WTC11 (cell line): ENCODE measurements at regions not wholly inside any gene's neighbourhood (a gene's known extent, or its start where the extent isn't known, plus 50 kb on each side); places are given as distances from the start of the nearest gene placed in this dataset.

Experiments
- ATAC-seq: fragments of 200-7000 bp; cut with Tn5 transposase; 2 replicates; pipeline ENCODE4 v1.10.0; 2021; ENCODE audit warnings: mild to moderate bottlenecking, moderate library complexity
- CTCF ChIA-PET: fragments of 300-600 bp; sonication (Branson Sonifier 250); formaldehyde crosslinking; loops from one replicate; lab custom pipeline; 2021; ENCODE audit warnings: antibody characterized with exemption; lab: Charles Lee
- POLR2A ChIA-PET: fragments of 350-600 bp; sonication (Branson Sonifier 250); formaldehyde crosslinking; loops from one replicate; lab custom pipeline; 2021; ENCODE audit warnings: antibody characterized with exemption; lab: Charles Lee
- DNase-seq: peaks from one replicate; pipeline ENCODE4 v3.0.0; 2021; ENCODE audit warnings: low spot score
- H3K27ac Mint-ChIP-seq: 2 replicates; pipeline ENCODE4 v1.8.0; 2021; ENCODE audit warnings: mixed read lengths
- H3K27me3 Mint-ChIP-seq: 2 replicates; pipeline ENCODE4 v1.8.0; 2021; ENCODE audit warnings: low read depth, mild to moderate bottlenecking, moderate library complexity, mixed read lengths
- H3K36me3 Mint-ChIP-seq: 2 replicates; pipeline ENCODE4 v1.8.0; 2021; ENCODE audit warnings: mixed read lengths
- H3K4me1 Mint-ChIP-seq: 2 replicates; pipeline ENCODE4 v1.8.0; 2022; ENCODE audit warnings: mixed read lengths
- H3K4me3 Mint-ChIP-seq: 2 replicates; pipeline ENCODE4 v1.8.0; 2021; ENCODE audit warnings: mild to moderate bottlenecking, moderate library complexity, mixed read lengths
- H3K9me3 Mint-ChIP-seq: 2 replicates; pipeline ENCODE4 v1.8.0; 2021; ENCODE audit warnings: mixed read lengths
- CREB1 ChIP-seq: sonication (generic); formaldehyde crosslinking; IDR thresholded peaks from 2 replicates; pipeline ENCODE4 v1.8.0; 2023; ENCODE audit warnings: mild to moderate bottlenecking, missing genetic modification reagents
- GABPB1 ChIP-seq: sonication (generic); formaldehyde crosslinking; IDR thresholded peaks from 2 replicates; pipeline ENCODE4 v1.8.1; 2023; ENCODE audit warnings: mild to moderate bottlenecking, missing genetic modification reagents
- ZBTB21 ChIP-seq: sonication (generic); formaldehyde crosslinking; IDR thresholded peaks from 2 replicates; pipeline ENCODE4 v1.8.1; 2023; ENCODE audit warnings: mild to moderate bottlenecking, missing genetic modification reagents, borderline replicate concordance
- ZNF317 ChIP-seq: sonication (generic); formaldehyde crosslinking; IDR thresholded peaks from 2 replicates; pipeline ENCODE4 v1.8.1; 2023; ENCODE audit warnings: low read depth, mild to moderate bottlenecking, moderate library complexity, missing genetic modification reagents, borderline replicate concordance
- ZNF671 ChIP-seq: fragments of 250-450 bp; sonication (Bioruptor Pico); IDR thresholded peaks from 2 replicates; pipeline ENCODE4 v1.8.0; 2021; ENCODE audit warnings: mild to moderate bottlenecking
- TF ChIP-seq, protein P1 (sequence below): sonication (generic); formaldehyde crosslinking; IDR thresholded peaks from 2 replicates; pipeline ENCODE4 v1.8.0; 2022; ENCODE audit warnings: missing genetic modification reagents
- TF ChIP-seq, protein P2 (sequence below): sonication (generic); formaldehyde crosslinking; IDR thresholded peaks from 2 replicates; pipeline ENCODE4 v1.8.0; 2022; ENCODE audit warnings: mild to moderate bottlenecking, missing genetic modification reagents
- TF ChIP-seq, protein P3 (sequence below): sonication (generic); formaldehyde crosslinking; IDR thresholded peaks from 2 replicates; pipeline ENCODE4 v1.8.1; 2022; ENCODE audit warnings: low read depth, mild to moderate bottlenecking, moderate library complexity, missing genetic modification reagents, borderline replicate concordance
- TF ChIP-seq, protein P4 (sequence below): sonication (generic); formaldehyde crosslinking; IDR thresholded peaks from 2 replicates; pipeline ENCODE4 v1.8.0; 2022; ENCODE audit warnings: mild to moderate bottlenecking, missing genetic modification reagents
- TF ChIP-seq, protein P5 (sequence below): sonication (generic); formaldehyde crosslinking; IDR thresholded peaks from 2 replicates; pipeline ENCODE4 v1.8.1; 2023; ENCODE audit warnings: mild to moderate bottlenecking, missing genetic modification reagents, borderline replicate concordance
- TF ChIP-seq, protein P6 (sequence below): fragments of 250-450 bp; sonication (Bioruptor Pico); IDR thresholded peaks from 2 replicates; pipeline ENCODE4 v1.8.0; 2021; ENCODE audit warnings: mild to moderate bottlenecking
- TF ChIP-seq, protein P7 (sequence below): fragments of 250-450 bp; sonication (Bioruptor Pico); IDR thresholded peaks from 2 replicates; pipeline ENCODE4 v1.9.0; 2021; ENCODE audit warnings: mild to moderate bottlenecking
- TF ChIP-seq, protein P8 (sequence below): sonication (generic); formaldehyde crosslinking; IDR thresholded peaks from 2 replicates; pipeline ENCODE4 v1.8.0; 2023; ENCODE audit warnings: missing genetic modification reagents, mild to moderate bottlenecking, borderline replicate concordance

DNA sequence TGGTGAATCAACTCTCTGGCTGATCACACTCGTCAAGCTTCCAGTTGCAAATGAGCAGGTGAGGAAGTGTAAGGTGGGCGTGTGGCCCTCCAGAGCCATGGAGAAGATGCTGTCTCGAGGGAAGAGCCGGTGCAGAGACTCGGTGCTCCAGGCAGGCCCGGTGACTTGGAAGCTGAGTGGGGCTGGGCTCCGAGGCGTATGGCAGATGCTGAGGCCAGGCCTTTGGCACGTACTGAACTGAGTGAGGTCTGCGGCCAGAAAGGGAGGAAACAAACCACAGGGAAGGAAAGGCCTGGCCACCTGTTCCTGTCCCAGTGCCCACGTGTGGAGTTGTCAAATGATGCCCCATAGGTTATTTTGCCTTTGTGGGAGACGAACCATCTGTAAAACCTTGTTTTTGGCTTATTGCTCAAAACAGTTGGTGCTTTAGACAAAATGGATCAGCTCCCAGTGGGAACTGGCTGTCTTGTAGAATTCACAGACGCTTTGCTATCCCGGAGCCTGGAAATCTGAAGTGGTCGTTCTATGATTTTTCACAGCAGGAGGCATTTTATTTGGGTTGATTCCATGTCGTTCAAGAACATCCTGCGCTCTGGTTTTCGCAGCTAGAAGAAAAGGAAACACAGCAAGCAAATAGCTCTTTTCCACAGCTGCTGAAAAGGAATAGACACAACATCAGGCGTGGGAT is 117.5 kb upstream of the TMEM18 start:
- Mint-ChIP-seq H3K9me3 (peaks cover 19% of the 10 kb centered on the region), H3K36me3 (peaks cover 7% of the 10 kb centered on the region; the same call in 1 of the 2 replicates), H3K4me3 (no peak overlapping the region), H3K27me3 (peaks cover 10% of the 10 kb centered on the region), H3K4me1 (peaks cover 13% of the 10 kb centered on the region), H3K27ac (peak overlapping the region; percentile 83; the same call in 1 of the 2 replicates)
- DNase-seq (no peak), ATAC-seq (peak; percentile 62)
- ChIA-PET CTCF (no interaction called here), POLR2A (no interaction called here)
- 0 out of 2 replicates have a peak, but pooled peaks have one; percentile 38 for TF ChIP-seq ZBTB21
- TF ChIP-seq, protein P1, sequence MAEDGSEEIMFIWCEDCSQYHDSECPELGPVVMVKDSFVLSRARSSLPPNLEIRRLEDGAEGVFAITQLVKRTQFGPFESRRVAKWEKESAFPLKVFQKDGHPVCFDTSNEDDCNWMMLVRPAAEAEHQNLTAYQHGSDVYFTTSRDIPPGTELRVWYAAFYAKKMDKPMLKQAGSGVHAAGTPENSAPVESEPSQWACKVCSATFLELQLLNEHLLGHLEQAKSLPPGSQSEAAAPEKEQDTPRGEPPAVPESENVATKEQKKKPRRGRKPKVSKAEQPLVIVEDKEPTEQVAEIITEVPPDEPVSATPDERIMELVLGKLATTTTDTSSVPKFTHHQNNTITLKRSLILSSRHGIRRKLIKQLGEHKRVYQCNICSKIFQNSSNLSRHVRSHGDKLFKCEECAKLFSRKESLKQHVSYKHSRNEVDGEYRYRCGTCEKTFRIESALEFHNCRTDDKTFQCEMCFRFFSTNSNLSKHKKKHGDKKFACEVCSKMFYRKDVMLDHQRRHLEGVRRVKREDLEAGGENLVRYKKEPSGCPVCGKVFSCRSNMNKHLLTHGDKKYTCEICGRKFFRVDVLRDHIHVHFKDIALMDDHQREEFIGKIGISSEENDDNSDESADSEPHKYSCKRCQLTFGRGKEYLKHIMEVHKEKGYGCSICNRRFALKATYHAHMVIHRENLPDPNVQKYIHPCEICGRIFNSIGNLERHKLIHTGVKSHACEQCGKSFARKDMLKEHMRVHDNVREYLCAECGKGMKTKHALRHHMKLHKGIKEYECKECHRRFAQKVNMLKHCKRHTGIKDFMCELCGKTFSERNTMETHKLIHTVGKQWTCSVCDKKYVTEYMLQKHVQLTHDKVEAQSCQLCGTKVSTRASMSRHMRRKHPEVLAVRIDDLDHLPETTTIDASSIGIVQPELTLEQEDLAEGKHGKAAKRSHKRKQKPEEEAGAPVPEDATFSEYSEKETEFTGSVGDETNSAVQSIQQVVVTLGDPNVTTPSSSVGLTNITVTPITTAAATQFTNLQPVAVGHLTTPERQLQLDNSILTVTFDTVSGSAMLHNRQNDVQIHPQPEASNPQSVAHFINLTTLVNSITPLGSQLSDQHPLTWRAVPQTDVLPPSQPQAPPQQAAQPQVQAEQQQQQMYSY, result no peak
- TF ChIP-seq, protein P2, sequence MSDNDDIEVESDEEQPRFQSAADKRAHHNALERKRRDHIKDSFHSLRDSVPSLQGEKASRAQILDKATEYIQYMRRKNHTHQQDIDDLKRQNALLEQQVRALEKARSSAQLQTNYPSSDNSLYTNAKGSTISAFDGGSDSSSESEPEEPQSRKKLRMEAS (CRISPR knock-in tag), result 0 out of 2 replicates have a peak, but pooled peaks have one; percentile 12

DNA sequence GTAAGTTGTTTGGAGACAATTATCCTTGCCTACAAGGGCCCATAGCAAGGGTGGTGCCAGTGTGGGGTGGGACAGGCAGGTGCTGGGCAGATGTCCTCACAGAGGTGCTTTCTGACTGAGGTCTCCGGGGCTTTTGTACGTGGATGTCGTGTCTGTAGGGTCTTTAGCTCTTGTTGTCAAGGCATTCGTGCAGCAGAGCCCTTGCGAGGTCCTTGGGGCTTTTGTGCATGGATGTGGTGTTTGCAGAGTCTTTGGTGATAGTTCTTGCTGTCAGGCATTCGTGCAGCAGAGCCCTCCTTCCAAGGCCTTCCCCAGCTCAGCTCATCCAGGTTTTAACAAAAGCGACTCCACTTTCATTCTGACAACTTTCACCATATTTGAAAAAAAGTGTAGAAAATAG is 116.0 kb upstream of the TMEM18 start:
- Mint-ChIP-seq H3K36me3 (peaks cover 10% of the 10 kb centered on the region), H3K4me1 (peaks cover 13% of the 10 kb centered on the region), H3K27me3 (peaks cover 15% of the 10 kb centered on the region), H3K4me3 (no peak overlapping the region), H3K9me3 (peaks cover 24% of the 10 kb centered on the region), H3K27ac (no peak overlapping the region)
- no peak for ATAC-seq
- ChIA-PET POLR2A (no interaction called here), CTCF (interaction anchor here (0.6 kb wide), 2 partner anchors 141 to 538 kb away, joined by 4 to 6 read pairs; no protein-coding TSS in a partner anchor)
- DNase-seq, result no peak
- TF ChIP-seq, protein P3, sequence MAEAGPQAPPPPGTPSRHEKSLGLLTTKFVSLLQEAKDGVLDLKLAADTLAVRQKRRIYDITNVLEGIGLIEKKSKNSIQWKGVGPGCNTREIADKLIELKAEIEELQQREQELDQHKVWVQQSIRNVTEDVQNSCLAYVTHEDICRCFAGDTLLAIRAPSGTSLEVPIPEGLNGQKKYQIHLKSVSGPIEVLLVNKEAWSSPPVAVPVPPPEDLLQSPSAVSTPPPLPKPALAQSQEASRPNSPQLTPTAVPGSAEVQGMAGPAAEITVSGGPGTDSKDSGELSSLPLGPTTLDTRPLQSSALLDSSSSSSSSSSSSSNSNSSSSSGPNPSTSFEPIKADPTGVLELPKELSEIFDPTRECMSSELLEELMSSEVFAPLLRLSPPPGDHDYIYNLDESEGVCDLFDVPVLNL, result no peak
- TF ChIP-seq, protein P4, sequence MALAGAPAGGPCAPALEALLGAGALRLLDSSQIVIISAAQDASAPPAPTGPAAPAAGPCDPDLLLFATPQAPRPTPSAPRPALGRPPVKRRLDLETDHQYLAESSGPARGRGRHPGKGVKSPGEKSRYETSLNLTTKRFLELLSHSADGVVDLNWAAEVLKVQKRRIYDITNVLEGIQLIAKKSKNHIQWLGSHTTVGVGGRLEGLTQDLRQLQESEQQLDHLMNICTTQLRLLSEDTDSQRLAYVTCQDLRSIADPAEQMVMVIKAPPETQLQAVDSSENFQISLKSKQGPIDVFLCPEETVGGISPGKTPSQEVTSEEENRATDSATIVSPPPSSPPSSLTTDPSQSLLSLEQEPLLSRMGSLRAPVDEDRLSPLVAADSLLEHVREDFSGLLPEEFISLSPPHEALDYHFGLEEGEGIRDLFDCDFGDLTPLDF (CRISPR knock-in tag), result no peak
- TF ChIP-seq GABPB1 (CRISPR knock-in tag) (no peak), ZNF671 (CRISPR knock-in tag) (no peak)
- TF ChIP-seq, protein P5, sequence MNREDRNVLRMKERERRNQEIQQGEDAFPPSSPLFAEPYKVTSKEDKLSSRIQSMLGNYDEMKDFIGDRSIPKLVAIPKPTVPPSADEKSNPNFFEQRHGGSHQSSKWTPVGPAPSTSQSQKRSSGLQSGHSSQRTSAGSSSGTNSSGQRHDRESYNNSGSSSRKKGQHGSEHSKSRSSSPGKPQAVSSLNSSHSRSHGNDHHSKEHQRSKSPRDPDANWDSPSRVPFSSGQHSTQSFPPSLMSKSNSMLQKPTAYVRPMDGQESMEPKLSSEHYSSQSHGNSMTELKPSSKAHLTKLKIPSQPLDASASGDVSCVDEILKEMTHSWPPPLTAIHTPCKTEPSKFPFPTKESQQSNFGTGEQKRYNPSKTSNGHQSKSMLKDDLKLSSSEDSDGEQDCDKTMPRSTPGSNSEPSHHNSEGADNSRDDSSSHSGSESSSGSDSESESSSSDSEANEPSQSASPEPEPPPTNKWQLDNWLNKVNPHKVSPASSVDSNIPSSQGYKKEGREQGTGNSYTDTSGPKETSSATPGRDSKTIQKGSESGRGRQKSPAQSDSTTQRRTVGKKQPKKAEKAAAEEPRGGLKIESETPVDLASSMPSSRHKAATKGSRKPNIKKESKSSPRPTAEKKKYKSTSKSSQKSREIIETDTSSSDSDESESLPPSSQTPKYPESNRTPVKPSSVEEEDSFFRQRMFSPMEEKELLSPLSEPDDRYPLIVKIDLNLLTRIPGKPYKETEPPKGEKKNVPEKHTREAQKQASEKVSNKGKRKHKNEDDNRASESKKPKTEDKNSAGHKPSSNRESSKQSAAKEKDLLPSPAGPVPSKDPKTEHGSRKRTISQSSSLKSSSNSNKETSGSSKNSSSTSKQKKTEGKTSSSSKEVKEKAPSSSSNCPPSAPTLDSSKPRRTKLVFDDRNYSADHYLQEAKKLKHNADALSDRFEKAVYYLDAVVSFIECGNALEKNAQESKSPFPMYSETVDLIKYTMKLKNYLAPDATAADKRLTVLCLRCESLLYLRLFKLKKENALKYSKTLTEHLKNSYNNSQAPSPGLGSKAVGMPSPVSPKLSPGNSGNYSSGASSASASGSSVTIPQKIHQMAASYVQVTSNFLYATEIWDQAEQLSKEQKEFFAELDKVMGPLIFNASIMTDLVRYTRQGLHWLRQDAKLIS (CRISPR knock-in tag), result no peak

DNA sequence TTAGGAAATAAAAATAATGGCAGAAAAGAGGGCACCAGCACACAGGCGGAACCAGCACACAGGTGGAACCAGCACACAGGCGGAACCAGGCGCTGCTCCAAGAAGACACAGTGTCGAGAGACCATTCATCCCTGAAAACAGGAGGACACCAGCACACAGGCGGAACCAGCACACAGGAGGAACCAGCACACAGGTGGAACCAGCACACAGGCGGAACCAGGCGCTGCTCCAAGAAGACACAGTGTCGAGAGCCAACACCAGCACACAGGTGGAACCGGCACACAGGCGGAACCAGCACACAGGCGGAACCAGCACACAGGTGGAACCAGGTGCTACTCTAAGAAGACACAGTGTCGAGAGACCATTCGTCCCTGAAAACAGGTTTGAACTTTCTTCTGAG is 115.5 kb upstream of the TMEM18 start:
- ATAC-seq (no peak), DNase-seq (no peak)
- ChIA-PET POLR2A (no interaction called here), CTCF (interaction anchor here (0.6 kb wide), 2 partner anchors 142 to 539 kb away, joined by 4 to 6 read pairs; no protein-coding TSS in a partner anchor)
- H3K27me3 Mint-ChIP-seq, result peaks cover 19% of the 10 kb centered on the region
- H3K9me3 Mint-ChIP-seq, result peaks cover 28% of the 10 kb centered on the region
- no peak overlapping the region for H3K4me3 Mint-ChIP-seq
- peaks cover 10% of the 10 kb centered on the region for H3K36me3 Mint-ChIP-seq
- H3K27ac Mint-ChIP-seq, result no peak overlapping the region
- peaks cover 9% of the 10 kb centered on the region for H3K4me1 Mint-ChIP-seq
- no peak for TF ChIP-seq ZNF317
- TF ChIP-seq, protein P6, sequence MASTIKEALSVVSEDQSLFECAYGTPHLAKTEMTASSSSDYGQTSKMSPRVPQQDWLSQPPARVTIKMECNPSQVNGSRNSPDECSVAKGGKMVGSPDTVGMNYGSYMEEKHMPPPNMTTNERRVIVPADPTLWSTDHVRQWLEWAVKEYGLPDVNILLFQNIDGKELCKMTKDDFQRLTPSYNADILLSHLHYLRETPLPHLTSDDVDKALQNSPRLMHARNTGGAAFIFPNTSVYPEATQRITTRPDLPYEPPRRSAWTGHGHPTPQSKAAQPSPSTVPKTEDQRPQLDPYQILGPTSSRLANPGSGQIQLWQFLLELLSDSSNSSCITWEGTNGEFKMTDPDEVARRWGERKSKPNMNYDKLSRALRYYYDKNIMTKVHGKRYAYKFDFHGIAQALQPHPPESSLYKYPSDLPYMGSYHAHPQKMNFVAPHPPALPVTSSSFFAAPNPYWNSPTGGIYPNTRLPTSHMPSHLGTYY (CRISPR knock-in tag), result no peak
- no peak for TF ChIP-seq CREB1
- TF ChIP-seq, protein P7, sequence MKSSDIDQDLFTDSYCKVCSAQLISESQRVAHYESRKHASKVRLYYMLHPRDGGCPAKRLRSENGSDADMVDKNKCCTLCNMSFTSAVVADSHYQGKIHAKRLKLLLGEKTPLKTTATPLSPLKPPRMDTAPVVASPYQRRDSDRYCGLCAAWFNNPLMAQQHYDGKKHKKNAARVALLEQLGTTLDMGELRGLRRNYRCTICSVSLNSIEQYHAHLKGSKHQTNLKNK (CRISPR knock-in tag), result no peak
- TF ChIP-seq, protein P8, sequence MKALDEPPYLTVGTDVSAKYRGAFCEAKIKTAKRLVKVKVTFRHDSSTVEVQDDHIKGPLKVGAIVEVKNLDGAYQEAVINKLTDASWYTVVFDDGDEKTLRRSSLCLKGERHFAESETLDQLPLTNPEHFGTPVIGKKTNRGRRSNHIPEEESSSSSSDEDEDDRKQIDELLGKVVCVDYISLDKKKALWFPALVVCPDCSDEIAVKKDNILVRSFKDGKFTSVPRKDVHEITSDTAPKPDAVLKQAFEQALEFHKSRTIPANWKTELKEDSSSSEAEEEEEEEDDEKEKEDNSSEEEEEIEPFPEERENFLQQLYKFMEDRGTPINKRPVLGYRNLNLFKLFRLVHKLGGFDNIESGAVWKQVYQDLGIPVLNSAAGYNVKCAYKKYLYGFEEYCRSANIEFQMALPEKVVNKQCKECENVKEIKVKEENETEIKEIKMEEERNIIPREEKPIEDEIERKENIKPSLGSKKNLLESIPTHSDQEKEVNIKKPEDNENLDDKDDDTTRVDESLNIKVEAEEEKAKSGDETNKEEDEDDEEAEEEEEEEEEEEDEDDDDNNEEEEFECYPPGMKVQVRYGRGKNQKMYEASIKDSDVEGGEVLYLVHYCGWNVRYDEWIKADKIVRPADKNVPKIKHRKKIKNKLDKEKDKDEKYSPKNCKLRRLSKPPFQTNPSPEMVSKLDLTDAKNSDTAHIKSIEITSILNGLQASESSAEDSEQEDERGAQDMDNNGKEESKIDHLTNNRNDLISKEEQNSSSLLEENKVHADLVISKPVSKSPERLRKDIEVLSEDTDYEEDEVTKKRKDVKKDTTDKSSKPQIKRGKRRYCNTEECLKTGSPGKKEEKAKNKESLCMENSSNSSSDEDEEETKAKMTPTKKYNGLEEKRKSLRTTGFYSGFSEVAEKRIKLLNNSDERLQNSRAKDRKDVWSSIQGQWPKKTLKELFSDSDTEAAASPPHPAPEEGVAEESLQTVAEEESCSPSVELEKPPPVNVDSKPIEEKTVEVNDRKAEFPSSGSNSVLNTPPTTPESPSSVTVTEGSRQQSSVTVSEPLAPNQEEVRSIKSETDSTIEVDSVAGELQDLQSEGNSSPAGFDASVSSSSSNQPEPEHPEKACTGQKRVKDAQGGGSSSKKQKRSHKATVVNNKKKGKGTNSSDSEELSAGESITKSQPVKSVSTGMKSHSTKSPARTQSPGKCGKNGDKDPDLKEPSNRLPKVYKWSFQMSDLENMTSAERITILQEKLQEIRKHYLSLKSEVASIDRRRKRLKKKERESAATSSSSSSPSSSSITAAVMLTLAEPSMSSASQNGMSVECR (CRISPR knock-in tag), result no peak
